ENCODE measurements at regions not wholly inside any gene's neighbourhood (a gene's known extent, or its start where the extent isn't known, plus 50 kb on each side); places are given as distances from the start of the nearest gene placed in this dataset.

GRCh38 chr1:31122101-31122735, 56.7 kb upstream of the PUM1 start (continued):
- TF ChIP-seq PRDM15 (CRISPR knock-in tag; IDR thresholded peaks at IDR 0.05) (peak; percentile 47; the same call in 1 of the 2 replicates), GTF2I (CRISPR knock-in tag; conservative IDR thresholded peaks at IDR 0.05) (peak; percentile 43; the same call in 1 of the 2 replicates), NFE2L1 (CRISPR knock-in tag; IDR thresholded peaks at IDR 0.05) (no peak), ZNF121 (CRISPR knock-in tag; IDR thresholded peaks at IDR 0.05) (peak; percentile 76), CTCF (IDR thresholded peaks at IDR 0.05) (no peak), ZNF263 (CRISPR knock-in tag; IDR thresholded peaks at IDR 0.05; ENCODE audit: low read depth) (no peak), MAX (CRISPR knock-in tag; IDR thresholded peaks at IDR 0.05) (no peak), FOXJ3 (CRISPR knock-in tag; IDR thresholded peaks at IDR 0.05; ENCODE audit: borderline replicate concordance) (no peak), E2F1 (CRISPR knock-in tag; IDR thresholded peaks at IDR 0.05) (no peak), HMGXB4 (CRISPR knock-in tag; IDR thresholded peaks at IDR 0.05) (no peak), MYBL2 (CRISPR knock-in tag; IDR thresholded peaks at IDR 0.05) (no peak), CBFB (CRISPR knock-in tag; IDR thresholded peaks at IDR 0.05; ENCODE audit: low read depth) (no peak)

- Mint-ChIP-seq H3K9me3 (no peaks in the 10 kb centered on the region), H3K27ac (no peak overlapping the region), H3K4me1 (peaks cover 14% of the 10 kb centered on the region), H3K4me3 (no peak overlapping the region), H3K36me3 (no peaks in the 10 kb centered on the region), H3K27me3 (ENCODE audit: low read depth) (no peaks in the 10 kb centered on the region)
- ATAC-seq (no peak), DNase-seq (ENCODE audit: low spot score) (no peak)
- POLR2A ChIA-PET, result no interaction called here
- CTCF ChIA-PET, result interaction anchor here (0.9 to 1.4 kb wide), 2 partner anchors 61 to 65 kb away, joined by 3 read pairs; no protein-coding TSS in a partner anchor
- TF ChIP-seq GTF2I (CRISPR knock-in tag; conservative IDR thresholded peaks at IDR 0.05) (no peak), IRF1 (CRISPR knock-in tag; IDR thresholded peaks at IDR 0.05) (no peak), HMGXB4 (CRISPR knock-in tag; IDR thresholded peaks at IDR 0.05) (no peak), ZNF121 (CRISPR knock-in tag; IDR thresholded peaks at IDR 0.05) (no peak), AFF4 (CRISPR knock-in tag; IDR thresholded peaks at IDR 0.05; ENCODE audit: borderline replicate concordance) (no peak), CREM (CRISPR knock-in tag; IDR thresholded peaks at IDR 0.05) (no peak), ZNF219 (CRISPR knock-in tag; IDR thresholded peaks at IDR 0.05; ENCODE audit: borderline replicate concordance) (no peak), ATF6 (CRISPR knock-in tag; IDR thresholded peaks at IDR 0.05) (no peak), IRF2 (CRISPR knock-in tag; IDR thresholded peaks at IDR 0.05; ENCODE audit: borderline replicate concordance, low read depth) (no peak)
Measured at GRCh38 chr1:31120783-31121180, 55.3 kb upstream of the PUM1 start.
